ENCODE measurements at regions not wholly inside any gene's neighbourhood (a gene's known extent, or its start where the extent isn't known, plus 50 kb on each side); places are given as distances from the start of the nearest gene placed in this dataset.
A peak's percentile ranks its signal among the peaks of the same experiment; 100 is the strongest.

- Histone ChIP-seq H4K20me1 (ENCODE audit: insufficient read depth) (no peaks in the 10 kb centered on the region), H3K9me3 (ENCODE audit: control insufficient read depth in 1 of 2, insufficient read depth in 1 of 2, low read depth in 1 of 2, low read length in 2 of 2) (no peaks in the 10 kb centered on the region), H3K9ac (ENCODE audit: low read length) (no peak overlapping the region), H3K9me2 (ENCODE audit: insufficient read depth) (no peaks in the 10 kb centered on the region), H3K4me2 (ENCODE audit: low read length) (no peak overlapping the region), H2AFZ (ENCODE audit: low read depth, low read length, poor library complexity, severe bottlenecking) (peak overlapping the region; percentile 49), H3K79me2 (ENCODE audit: insufficient read depth, low read length) (no peaks in the 10 kb centered on the region), H3K4me3 (replicated peaks in 1 of 2; ENCODE audit: low read depth in 1 of 2, low read length in 2 of 2) (no peak overlapping the region), H3K36me3 (ENCODE audit: control insufficient read depth in 1 of 2, insufficient read depth in 2 of 2, low read length in 2 of 2) (no peaks in the 10 kb centered on the region), H3K4me1 (ENCODE audit: control insufficient read depth in 1 of 2, insufficient read depth in 2 of 2, low read length in 2 of 2) (no peaks in the 10 kb centered on the region), H3K27ac (ENCODE audit: low read depth, low read length) (no peak overlapping the region), H3K27me3 (ENCODE audit: insufficient read depth, low read length) (no peaks in the 10 kb centered on the region)
- ChIA-PET CTCF (no interaction called here), POLR2A (no interaction called here), RAD21 (ENCODE audit: low non-redundant PET in 1 of 2, low total read pairs in 2 of 2, uncharacterized antibody in 2 of 2, unreplicated experiment in 2 of 2) (no interaction called here)
- DNase-seq (ENCODE audit: low read depth, low spot score) (no peak), ATAC-seq (no peak)
- no TSS peak for BruUV-seq (replicated peaks)
- intact Hi-C loops (cut with micrococcal nuclease): no loop called here
- no peak for TF ChIP-seq FOSL1 (IDR thresholded peaks at IDR 0.05; ENCODE audit: low read depth)
- TF ChIP-seq SP1 (IDR thresholded peaks at IDR 0.05; ENCODE audit: low read depth): no peak
- TF ChIP-seq EZH2phosphoT487 (IDR thresholded peaks at IDR 0.05; ENCODE audit: borderline replicate concordance): no peak
- TF ChIP-seq RAD21 (IDR thresholded peaks at IDR 0.05; ENCODE audit: low read depth): no peak
- TF ChIP-seq EGR1 (IDR thresholded peaks at IDR 0.05; ENCODE audit: low read depth): no peak
- no peak for TF ChIP-seq ZFX (IDR thresholded peaks at IDR 0.05)
- TF ChIP-seq SRF (IDR thresholded peaks at IDR 0.05; ENCODE audit: low read depth): no peak
- no peak for TF ChIP-seq POLR2A (IDR thresholded peaks at IDR 0.05; ENCODE audit: borderline replicate concordance, extremely low read depth, insufficient read depth, insufficient read length)
- no peak for TF ChIP-seq EZH2 (IDR thresholded peaks at IDR 0.05)
- no peak for TF ChIP-seq ELF1 (IDR thresholded peaks at IDR 0.05; ENCODE audit: borderline replicate concordance, low read depth)
- no peak for TF ChIP-seq MAX (IDR thresholded peaks at IDR 0.05)
Observed at GRCh38 chr4:96093563-96093962, 253.7 kb downstream of the PDHA2 start.

GRCh38 chr4:96094183-96094582 is 254.3 kb downstream of the PDHA2 start:
- no peaks in the 10 kb centered on the region for H3K9me2 ChIP-seq (ENCODE audit: insufficient read depth)
- POLR2A ChIA-PET: no interaction called here
- CTCF ChIA-PET: no interaction called here
- no peak overlapping the region for H3K4me2 ChIP-seq (ENCODE audit: low read length)
- H3K79me2 ChIP-seq (ENCODE audit: insufficient read depth, low read length): no peaks in the 10 kb centered on the region
- ATAC-seq: no peak
- no peak overlapping the region for H3K4me3 ChIP-seq (replicated peaks in 1 of 2; ENCODE audit: low read depth in 1 of 2, low read length in 2 of 2)
- H3K9me3 ChIP-seq (ENCODE audit: control insufficient read depth in 1 of 2, insufficient read depth in 1 of 2, low read depth in 1 of 2, low read length in 2 of 2): no peaks in the 10 kb centered on the region
- H3K27me3 ChIP-seq (ENCODE audit: insufficient read depth, low read length): no peaks in the 10 kb centered on the region
- H3K4me1 ChIP-seq (ENCODE audit: control insufficient read depth in 1 of 2, insufficient read depth in 2 of 2, low read length in 2 of 2): no peaks in the 10 kb centered on the region
- H3K9ac ChIP-seq (ENCODE audit: low read length): no peak overlapping the region
- H2AFZ ChIP-seq (ENCODE audit: low read depth, low read length, poor library complexity, severe bottlenecking): no peak overlapping the region
- no peak overlapping the region for H3K27ac ChIP-seq (ENCODE audit: low read depth, low read length)
- no peaks in the 10 kb centered on the region for H3K36me3 ChIP-seq (ENCODE audit: control insufficient read depth in 1 of 2, insufficient read depth in 2 of 2, low read length in 2 of 2)
- no peak for TF ChIP-seq YY1 (IDR thresholded peaks at IDR 0.05; ENCODE audit: extremely low read depth, insufficient replicate concordance, low read depth, low read length)
- TF ChIP-seq MAX (IDR thresholded peaks at IDR 0.05): no peak
- TF ChIP-seq RAD21 (IDR thresholded peaks at IDR 0.05; ENCODE audit: low read depth): no peak
- no peak for TF ChIP-seq ZNF274 (IDR thresholded peaks at IDR 0.05; ENCODE audit: low read depth, low read length)
- TF ChIP-seq POLR2A (IDR thresholded peaks at IDR 0.05; ENCODE audit: borderline replicate concordance, extremely low read depth, insufficient read depth, insufficient read length): no peak
- TF ChIP-seq CEBPB (IDR thresholded peaks at IDR 0.05; ENCODE audit: low read depth): no peak
- no peak for TF ChIP-seq FOSL1 (IDR thresholded peaks at IDR 0.05; ENCODE audit: low read depth)
- TF ChIP-seq SP1 (IDR thresholded peaks at IDR 0.05; ENCODE audit: low read depth): no peak
- no peak for TF ChIP-seq SIN3A (IDR thresholded peaks at IDR 0.05; ENCODE audit: low read depth)
- TF ChIP-seq TCF7L2 (IDR thresholded peaks at IDR 0.05; ENCODE audit: borderline replicate concordance, extremely low read depth, insufficient read depth, insufficient read length): no peak
- no peak for TF ChIP-seq ATF3 (IDR thresholded peaks at IDR 0.05)
- no peak for TF ChIP-seq ELF1 (IDR thresholded peaks at IDR 0.05; ENCODE audit: borderline replicate concordance, low read depth)
- TF ChIP-seq EGR1 (IDR thresholded peaks at IDR 0.05; ENCODE audit: low read depth): no peak
- no peak for TF ChIP-seq ZFX (IDR thresholded peaks at IDR 0.05)
- no TSS peak for BruUV-seq (replicated peaks)
- RAD21 ChIA-PET (ENCODE audit: low non-redundant PET in 1 of 2, low total read pairs in 2 of 2, uncharacterized antibody in 2 of 2, unreplicated experiment in 2 of 2): no interaction called here
- H4K20me1 ChIP-seq (ENCODE audit: insufficient read depth): no peaks in the 10 kb centered on the region
- no peak for DNase-seq (ENCODE audit: low read depth, low spot score)
- intact Hi-C loops (cut with micrococcal nuclease): no loop called here
